Liver (tissue), 3 donors: ENCODE measurements at regions not wholly inside any gene's neighbourhood (a gene's known extent, or its start where the extent isn't known, plus 50 kb on each side); places are given as distances from the start of the nearest gene placed in this dataset.

ENCODE experiments used
- RAD21 ChIP-seq, 2 donors: IDR thresholded peaks; 2 replicates each; pipeline ENCODE4 v1.6.1; 2016; ENCODE audit warnings: antibody characterized with exemption in 2 of 2, mild to moderate bottlenecking in 2 of 2
- TAF1 ChIP-seq: conservative IDR thresholded peaks from 2 replicates; pipeline ENCODE4 v1.6.1; 2016; ENCODE audit warnings: antibody characterized with exemption, mild to moderate bottlenecking
- TF ChIP-seq, protein P1 (sequence below): fragments of 150-350 bp; IDR thresholded peaks from 2 replicates; pipeline ENCODE4 v1.5.1; 2017; ENCODE audit warnings: improper control_type of control experiment, low read depth, low read length; ENCODE audit not compliant: missing input control
- TF ChIP-seq, protein P2 (sequence below): IDR thresholded peaks from 2 replicates; pipeline ENCODE4 v1.6.1; 2016; ENCODE audit warnings: antibody characterized with exemption, mild to moderate bottlenecking
- donor health status: healthy.
- donor health status: healthy.

DNA sequence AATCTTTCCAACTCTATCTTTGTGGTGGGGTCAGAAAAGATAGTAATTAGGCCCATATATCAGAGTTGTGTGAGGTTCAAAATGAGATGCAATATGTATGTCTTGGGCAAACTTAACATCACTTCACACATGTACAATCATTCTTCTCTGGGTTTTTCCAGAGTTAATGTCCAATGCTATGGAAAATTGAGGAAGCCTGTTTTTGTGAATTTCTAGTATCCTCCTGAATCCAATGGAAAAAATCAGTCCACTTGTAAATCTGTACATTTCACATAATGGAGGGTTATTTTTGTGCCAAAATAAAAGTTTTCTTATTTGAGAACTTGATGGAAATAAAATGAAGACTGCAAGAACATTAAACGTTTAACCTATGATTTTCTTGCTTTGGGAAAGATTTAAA lies 155.6 kb upstream of the SEMA6A start:
- TF ChIP-seq, protein P1, sequence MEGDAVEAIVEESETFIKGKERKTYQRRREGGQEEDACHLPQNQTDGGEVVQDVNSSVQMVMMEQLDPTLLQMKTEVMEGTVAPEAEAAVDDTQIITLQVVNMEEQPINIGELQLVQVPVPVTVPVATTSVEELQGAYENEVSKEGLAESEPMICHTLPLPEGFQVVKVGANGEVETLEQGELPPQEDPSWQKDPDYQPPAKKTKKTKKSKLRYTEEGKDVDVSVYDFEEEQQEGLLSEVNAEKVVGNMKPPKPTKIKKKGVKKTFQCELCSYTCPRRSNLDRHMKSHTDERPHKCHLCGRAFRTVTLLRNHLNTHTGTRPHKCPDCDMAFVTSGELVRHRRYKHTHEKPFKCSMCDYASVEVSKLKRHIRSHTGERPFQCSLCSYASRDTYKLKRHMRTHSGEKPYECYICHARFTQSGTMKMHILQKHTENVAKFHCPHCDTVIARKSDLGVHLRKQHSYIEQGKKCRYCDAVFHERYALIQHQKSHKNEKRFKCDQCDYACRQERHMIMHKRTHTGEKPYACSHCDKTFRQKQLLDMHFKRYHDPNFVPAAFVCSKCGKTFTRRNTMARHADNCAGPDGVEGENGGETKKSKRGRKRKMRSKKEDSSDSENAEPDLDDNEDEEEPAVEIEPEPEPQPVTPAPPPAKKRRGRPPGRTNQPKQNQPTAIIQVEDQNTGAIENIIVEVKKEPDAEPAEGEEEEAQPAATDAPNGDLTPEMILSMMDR: no peak
- TF ChIP-seq RAD21 (IDR thresholded peaks at IDR 0.05): no peak
- TF ChIP-seq, protein P2, sequence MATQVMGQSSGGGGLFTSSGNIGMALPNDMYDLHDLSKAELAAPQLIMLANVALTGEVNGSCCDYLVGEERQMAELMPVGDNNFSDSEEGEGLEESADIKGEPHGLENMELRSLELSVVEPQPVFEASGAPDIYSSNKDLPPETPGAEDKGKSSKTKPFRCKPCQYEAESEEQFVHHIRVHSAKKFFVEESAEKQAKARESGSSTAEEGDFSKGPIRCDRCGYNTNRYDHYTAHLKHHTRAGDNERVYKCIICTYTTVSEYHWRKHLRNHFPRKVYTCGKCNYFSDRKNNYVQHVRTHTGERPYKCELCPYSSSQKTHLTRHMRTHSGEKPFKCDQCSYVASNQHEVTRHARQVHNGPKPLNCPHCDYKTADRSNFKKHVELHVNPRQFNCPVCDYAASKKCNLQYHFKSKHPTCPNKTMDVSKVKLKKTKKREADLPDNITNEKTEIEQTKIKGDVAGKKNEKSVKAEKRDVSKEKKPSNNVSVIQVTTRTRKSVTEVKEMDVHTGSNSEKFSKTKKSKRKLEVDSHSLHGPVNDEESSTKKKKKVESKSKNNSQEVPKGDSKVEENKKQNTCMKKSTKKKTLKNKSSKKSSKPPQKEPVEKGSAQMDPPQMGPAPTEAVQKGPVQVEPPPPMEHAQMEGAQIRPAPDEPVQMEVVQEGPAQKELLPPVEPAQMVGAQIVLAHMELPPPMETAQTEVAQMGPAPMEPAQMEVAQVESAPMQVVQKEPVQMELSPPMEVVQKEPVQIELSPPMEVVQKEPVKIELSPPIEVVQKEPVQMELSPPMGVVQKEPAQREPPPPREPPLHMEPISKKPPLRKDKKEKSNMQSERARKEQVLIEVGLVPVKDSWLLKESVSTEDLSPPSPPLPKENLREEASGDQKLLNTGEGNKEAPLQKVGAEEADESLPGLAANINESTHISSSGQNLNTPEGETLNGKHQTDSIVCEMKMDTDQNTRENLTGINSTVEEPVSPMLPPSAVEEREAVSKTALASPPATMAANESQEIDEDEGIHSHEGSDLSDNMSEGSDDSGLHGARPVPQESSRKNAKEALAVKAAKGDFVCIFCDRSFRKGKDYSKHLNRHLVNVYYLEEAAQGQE: no peak
- TF ChIP-seq TAF1: no peak
